ENCODE measurements at regions not wholly inside any gene's neighbourhood (a gene's known extent, or its start where the extent isn't known, plus 50 kb on each side); places are given as distances from the start of the nearest gene placed in this dataset.

DNA sequence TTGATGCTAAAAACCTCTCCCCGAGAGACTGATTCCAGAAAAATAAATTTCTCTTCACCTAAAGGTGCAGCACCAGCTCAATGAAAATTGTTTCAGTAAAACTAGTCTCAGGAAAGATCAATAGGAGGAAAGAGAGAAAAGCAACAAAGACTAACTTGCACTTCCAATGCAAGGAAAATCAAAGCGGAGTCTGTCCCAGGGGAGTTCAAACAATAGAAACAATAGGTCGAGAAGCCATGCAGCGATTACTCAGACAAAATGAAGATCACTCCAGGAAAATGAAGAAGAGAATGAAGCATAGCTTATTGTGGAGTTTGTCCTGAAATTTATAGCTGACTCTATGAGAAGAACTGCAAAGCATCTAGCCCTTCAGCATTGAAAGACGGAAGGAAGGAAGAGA lies 105.1 kb upstream of the FRMD4B start:
- no peaks in the 10 kb centered on the region for H3K36me3 ChIP-seq
- H3K27ac ChIP-seq, result no peak overlapping the region
- in situ Hi-C loops (cut with MboI; ENCODE audit: low pct_ligation_motif_present in 1 of 4, low pct_unique_long_range_greater_than_20kb in 1 of 4, low sequenced_read_pairs in 3 of 4), result no loop called here
- WGBS, 2 donors (ENCODE audit: low coverage in 1 of 2), result 82 to 83% methylated on average over 3 to 5 of the region's 5 CpGs
- no peak overlapping the region for H3K4me3 ChIP-seq
- intact Hi-C loops (cut with DNase I; ENCODE audit: low total_unique reads), result no loop called here
- no peaks in the 10 kb centered on the region for H3K9me3 ChIP-seq
- TF ChIP-seq POLR2AphosphoS5 (IDR thresholded peaks at IDR 0.05) (no peak), EP300 (IDR thresholded peaks at IDR 0.05; ENCODE audit: low read depth) (no peak), POLR2A (IDR thresholded peaks at IDR 0.05) (no peak)
- TF ChIP-seq, protein P1, sequence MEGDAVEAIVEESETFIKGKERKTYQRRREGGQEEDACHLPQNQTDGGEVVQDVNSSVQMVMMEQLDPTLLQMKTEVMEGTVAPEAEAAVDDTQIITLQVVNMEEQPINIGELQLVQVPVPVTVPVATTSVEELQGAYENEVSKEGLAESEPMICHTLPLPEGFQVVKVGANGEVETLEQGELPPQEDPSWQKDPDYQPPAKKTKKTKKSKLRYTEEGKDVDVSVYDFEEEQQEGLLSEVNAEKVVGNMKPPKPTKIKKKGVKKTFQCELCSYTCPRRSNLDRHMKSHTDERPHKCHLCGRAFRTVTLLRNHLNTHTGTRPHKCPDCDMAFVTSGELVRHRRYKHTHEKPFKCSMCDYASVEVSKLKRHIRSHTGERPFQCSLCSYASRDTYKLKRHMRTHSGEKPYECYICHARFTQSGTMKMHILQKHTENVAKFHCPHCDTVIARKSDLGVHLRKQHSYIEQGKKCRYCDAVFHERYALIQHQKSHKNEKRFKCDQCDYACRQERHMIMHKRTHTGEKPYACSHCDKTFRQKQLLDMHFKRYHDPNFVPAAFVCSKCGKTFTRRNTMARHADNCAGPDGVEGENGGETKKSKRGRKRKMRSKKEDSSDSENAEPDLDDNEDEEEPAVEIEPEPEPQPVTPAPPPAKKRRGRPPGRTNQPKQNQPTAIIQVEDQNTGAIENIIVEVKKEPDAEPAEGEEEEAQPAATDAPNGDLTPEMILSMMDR (IDR thresholded peaks at IDR 0.05), result no peak
- no peaks in the 10 kb centered on the region for H3K27me3 ChIP-seq
- DNase-seq, result no peak
- H3K4me1 ChIP-seq, result no peaks in the 10 kb centered on the region

- in situ Hi-C loops (cut with MboI; ENCODE audit: low pct_ligation_motif_present in 1 of 4, low pct_unique_long_range_greater_than_20kb in 1 of 4, low sequenced_read_pairs in 3 of 4), result no loop called here
- intact Hi-C loops (cut with DNase I; ENCODE audit: low total_unique reads), result no loop called here
- no peaks in the 10 kb centered on the region for H3K9me3 ChIP-seq
- no peak overlapping the region for H3K4me3 ChIP-seq
- H3K36me3 ChIP-seq, result no peaks in the 10 kb centered on the region
- H3K27ac ChIP-seq, result no peak overlapping the region
- no peaks in the 10 kb centered on the region for H3K27me3 ChIP-seq
- DNase-seq, result no peak
- H3K4me1 ChIP-seq, result no peaks in the 10 kb centered on the region
- TF ChIP-seq EP300 (IDR thresholded peaks at IDR 0.05; ENCODE audit: low read depth) (no peak), POLR2AphosphoS5 (IDR thresholded peaks at IDR 0.05) (no peak), POLR2A (IDR thresholded peaks at IDR 0.05) (no peak)
- TF ChIP-seq, protein P1 (IDR thresholded peaks at IDR 0.05), result no peak
- WGBS, 2 donors (ENCODE audit: low coverage in 1 of 2), result 30 to 67% methylated on average over 1 of the region's 1 CpG
These were observed 104.3 kb upstream of the FRMD4B start for GRCh38 chr3:69490235-69490634.

DNA sequence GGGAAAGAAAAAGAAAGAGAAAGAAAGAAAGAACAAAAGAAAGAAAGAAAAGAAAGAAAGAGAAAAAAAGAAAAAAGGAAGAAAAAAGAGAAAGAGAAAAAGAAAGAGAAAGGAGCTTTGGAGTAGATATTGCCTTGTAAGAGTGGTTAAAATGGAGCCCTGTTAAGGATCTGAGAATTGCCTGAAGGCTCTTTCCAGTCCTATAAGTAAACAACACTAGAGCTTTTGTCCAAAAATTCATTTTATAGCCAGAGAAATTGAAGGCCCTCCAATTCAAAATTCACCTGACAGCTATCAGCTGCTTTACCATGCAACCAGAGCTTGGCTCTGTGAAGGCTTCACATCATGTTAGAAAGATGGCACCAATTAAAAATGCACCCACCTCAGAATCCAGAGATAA lies 102.1 kb upstream of the FRMD4B start:
- H3K4me3 ChIP-seq, result no peak overlapping the region
- H3K27me3 ChIP-seq, result no peaks in the 10 kb centered on the region
- in situ Hi-C loops (cut with MboI; ENCODE audit: low pct_ligation_motif_present in 1 of 4, low pct_unique_long_range_greater_than_20kb in 1 of 4, low sequenced_read_pairs in 3 of 4), result no loop called here
- no peaks in the 10 kb centered on the region for H3K4me1 ChIP-seq
- no peaks in the 10 kb centered on the region for H3K9me3 ChIP-seq
- intact Hi-C loops (cut with DNase I; ENCODE audit: low total_unique reads), result no loop called here
- DNase-seq, result no peak
- H3K36me3 ChIP-seq, result no peaks in the 10 kb centered on the region
- TF ChIP-seq, protein P1 (IDR thresholded peaks at IDR 0.05), result no peak
- no peak for TF ChIP-seq POLR2AphosphoS5 (IDR thresholded peaks at IDR 0.05)
- TF ChIP-seq POLR2A (IDR thresholded peaks at IDR 0.05), result no peak
- no peak for TF ChIP-seq EP300 (IDR thresholded peaks at IDR 0.05; ENCODE audit: low read depth)
- H3K27ac ChIP-seq, result no peak overlapping the region

GRCh38 chr3:69485489-69485888 lies 99.6 kb upstream of the FRMD4B start:
- Histone ChIP-seq H3K9me3 (no peaks in the 10 kb centered on the region), H3K36me3 (no peaks in the 10 kb centered on the region), H3K4me3 (no peak overlapping the region), H3K27ac (no peak overlapping the region), H3K27me3 (no peaks in the 10 kb centered on the region), H3K4me1 (no peaks in the 10 kb centered on the region)
- WGBS, 2 donors (ENCODE audit: low coverage in 1 of 2), result 93% methylated on average over 4 of the region's 4 CpGs; no CpG with 5 or more reads in 1 of the 2 donors
- intact Hi-C loops (cut with DNase I; ENCODE audit: low total_unique reads), result no loop called here
- no peak for TF ChIP-seq EP300 (IDR thresholded peaks at IDR 0.05; ENCODE audit: low read depth)
- TF ChIP-seq, protein P1 (IDR thresholded peaks at IDR 0.05), result no peak
- no peak for TF ChIP-seq POLR2A (IDR thresholded peaks at IDR 0.05)
- no peak for TF ChIP-seq POLR2AphosphoS5 (IDR thresholded peaks at IDR 0.05)
- DNase-seq, result no peak
- in situ Hi-C loops (cut with MboI; ENCODE audit: low pct_ligation_motif_present in 1 of 4, low pct_unique_long_range_greater_than_20kb in 1 of 4, low sequenced_read_pairs in 3 of 4), result no loop called here

Data from transverse colon (tissue), 4 donors.